ENCODE measurements at regions not wholly inside any gene's neighbourhood (a gene's known extent, or its start where the extent isn't known, plus 50 kb on each side); places are given as distances from the start of the nearest gene placed in this dataset.
"Not testable (repeated sequence)": the region's sequence is repeated elsewhere in the genome, so short reads cannot be mapped to it uniquely, and the experiment has no call there.

DNA sequence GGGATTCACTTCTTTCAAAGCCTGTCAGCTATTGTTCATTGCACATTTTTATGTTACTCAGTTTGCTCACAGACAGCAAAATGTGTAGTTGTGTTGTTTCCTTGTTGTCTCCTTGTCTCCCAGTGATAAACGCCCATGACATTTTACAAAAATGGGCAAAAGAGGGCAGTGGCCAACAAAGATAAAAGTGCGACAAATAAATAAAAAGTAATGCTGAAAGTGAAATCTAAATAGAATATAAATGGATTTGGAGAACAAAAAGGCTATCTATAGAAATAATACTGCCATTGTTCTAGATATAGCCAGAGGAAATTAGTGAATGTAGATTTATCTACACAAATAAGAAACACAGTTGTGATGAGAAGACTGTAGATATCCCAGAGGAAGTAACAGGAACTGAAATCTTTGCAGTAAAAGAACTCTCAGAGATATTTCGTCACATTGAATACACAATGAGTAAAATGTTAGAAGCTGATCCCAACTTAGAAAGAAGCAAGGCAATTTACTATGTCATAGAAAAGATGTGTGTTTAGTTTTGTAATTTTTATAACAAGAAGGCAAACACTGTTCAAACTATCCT, 1186.2 kb upstream of the FAM98A start:
- Mint-ChIP-seq H3K4me3 (no peak overlapping the region), H3K27ac (no peak overlapping the region), H3K4me1 (no peaks in the 10 kb centered on the region), H3K36me3 (ENCODE audit: low read depth) (no peaks in the 10 kb centered on the region), H3K9me3 (peaks cover 3% of the 10 kb centered on the region), H3K27me3 (ENCODE audit: low read depth) (no peaks in the 10 kb centered on the region)
- TF ChIP-seq, protein P1, sequence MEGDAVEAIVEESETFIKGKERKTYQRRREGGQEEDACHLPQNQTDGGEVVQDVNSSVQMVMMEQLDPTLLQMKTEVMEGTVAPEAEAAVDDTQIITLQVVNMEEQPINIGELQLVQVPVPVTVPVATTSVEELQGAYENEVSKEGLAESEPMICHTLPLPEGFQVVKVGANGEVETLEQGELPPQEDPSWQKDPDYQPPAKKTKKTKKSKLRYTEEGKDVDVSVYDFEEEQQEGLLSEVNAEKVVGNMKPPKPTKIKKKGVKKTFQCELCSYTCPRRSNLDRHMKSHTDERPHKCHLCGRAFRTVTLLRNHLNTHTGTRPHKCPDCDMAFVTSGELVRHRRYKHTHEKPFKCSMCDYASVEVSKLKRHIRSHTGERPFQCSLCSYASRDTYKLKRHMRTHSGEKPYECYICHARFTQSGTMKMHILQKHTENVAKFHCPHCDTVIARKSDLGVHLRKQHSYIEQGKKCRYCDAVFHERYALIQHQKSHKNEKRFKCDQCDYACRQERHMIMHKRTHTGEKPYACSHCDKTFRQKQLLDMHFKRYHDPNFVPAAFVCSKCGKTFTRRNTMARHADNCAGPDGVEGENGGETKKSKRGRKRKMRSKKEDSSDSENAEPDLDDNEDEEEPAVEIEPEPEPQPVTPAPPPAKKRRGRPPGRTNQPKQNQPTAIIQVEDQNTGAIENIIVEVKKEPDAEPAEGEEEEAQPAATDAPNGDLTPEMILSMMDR (IDR thresholded peaks at IDR 0.05; ENCODE audit: unreplicated experiment in 3 of 3) = no peak

DNA sequence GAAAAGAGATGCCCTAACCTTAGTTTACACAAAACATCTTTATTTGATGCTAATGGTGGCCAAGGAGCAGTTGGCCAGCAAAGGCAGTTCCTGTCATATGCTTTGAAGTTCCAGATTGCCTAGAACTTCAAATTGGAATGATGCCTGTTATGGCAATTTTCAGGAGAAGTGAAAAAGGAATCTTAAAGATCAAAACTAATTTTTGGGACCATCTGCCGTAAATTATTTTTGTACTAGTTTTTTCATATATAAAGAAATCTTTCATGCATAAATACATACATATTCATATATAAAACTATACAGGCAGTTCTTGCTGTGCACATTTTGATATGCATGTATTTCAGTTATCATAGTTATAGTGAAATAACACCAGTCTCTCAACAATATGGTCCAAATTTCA, 1185.6 kb upstream of the FAM98A start:
- TF ChIP-seq, protein P1 (IDR thresholded peaks at IDR 0.05; ENCODE audit: unreplicated experiment in 3 of 3) = no peak
- H3K4me1 Mint-ChIP-seq = no peaks in the 10 kb centered on the region
- no peak overlapping the region for H3K4me3 Mint-ChIP-seq
- H3K27me3 Mint-ChIP-seq (ENCODE audit: low read depth) = no peaks in the 10 kb centered on the region
- H3K27ac Mint-ChIP-seq = no peak overlapping the region
- peaks cover 3% of the 10 kb centered on the region for H3K9me3 Mint-ChIP-seq
- H3K36me3 Mint-ChIP-seq (ENCODE audit: low read depth) = no peaks in the 10 kb centered on the region

DNA sequence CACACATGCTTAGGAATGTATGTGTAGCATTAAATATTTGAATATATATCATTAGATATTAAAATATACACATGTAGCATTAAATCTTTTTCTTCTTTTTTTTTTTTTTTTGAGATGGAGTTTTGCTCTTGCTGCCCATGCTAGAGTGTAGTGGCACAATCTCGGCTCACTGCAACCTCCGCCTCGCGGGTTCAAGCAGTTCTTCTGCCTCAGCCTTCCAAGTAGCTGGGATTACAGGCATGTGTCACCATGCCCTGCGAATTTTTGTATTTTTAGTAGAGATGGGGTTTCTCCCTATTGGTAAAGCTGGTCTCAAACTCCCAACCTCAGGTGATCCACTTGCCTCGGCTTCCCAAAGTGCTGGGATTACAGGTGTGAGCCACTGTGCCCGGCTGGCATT, 1151.6 kb upstream of the FAM98A start:
- H3K27ac Mint-ChIP-seq; H3K36me3 Mint-ChIP-seq (ENCODE audit: low read depth); H3K9me3 Mint-ChIP-seq; H3K4me1 Mint-ChIP-seq; H3K27me3 Mint-ChIP-seq (ENCODE audit: low read depth); H3K4me3 Mint-ChIP-seq: not testable (repeated sequence)

DNA sequence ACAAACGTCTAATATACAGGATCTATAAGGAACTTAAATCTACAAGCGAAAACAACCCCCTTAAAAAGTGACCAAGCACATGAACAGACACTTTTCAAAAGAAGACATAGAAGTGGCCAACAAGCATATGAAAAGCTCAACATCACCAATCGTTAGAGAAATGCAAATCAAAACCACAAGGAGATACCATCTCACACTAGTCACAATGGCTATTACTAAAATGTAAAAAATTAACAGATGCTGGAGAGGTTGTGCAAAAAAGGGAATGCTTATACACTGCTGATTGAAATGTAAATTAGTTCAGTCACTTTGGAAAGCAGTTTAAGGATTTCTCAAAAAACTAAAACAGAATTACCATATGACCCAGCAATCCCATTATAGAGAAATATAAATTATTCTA, 1148.5 kb upstream of the FAM98A start:
- peaks cover 6% of the 10 kb centered on the region for H3K36me3 Mint-ChIP-seq (ENCODE audit: low read depth)
- H3K4me1 Mint-ChIP-seq = no peaks in the 10 kb centered on the region
- H3K27ac Mint-ChIP-seq = no peak overlapping the region
- H3K9me3 Mint-ChIP-seq = no peaks in the 10 kb centered on the region
- no peaks in the 10 kb centered on the region for H3K27me3 Mint-ChIP-seq (ENCODE audit: low read depth)
- no peak overlapping the region for H3K4me3 Mint-ChIP-seq
- TF ChIP-seq, protein P1 (IDR thresholded peaks at IDR 0.05; ENCODE audit: unreplicated experiment in 3 of 3) = no peak

DNA sequence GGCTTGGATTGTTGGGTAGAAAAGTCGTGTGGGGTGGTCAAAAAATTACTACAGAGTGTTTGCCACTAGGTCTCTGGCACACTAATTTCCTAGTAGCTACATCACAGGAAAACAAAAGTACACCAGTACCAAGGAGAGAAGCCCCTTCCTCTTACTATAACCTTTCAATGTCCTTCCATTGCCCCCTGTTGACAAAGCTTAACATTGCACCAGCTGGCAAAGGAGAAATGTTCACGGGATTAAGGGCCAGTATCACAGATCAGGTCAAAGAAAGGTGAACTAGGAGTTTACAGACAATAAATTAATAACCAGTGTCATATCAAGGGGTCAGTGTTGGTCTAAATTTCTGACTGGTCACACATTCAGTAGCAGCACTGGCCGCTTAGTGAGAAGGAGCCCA, 1139.6 kb upstream of the FAM98A start:
- no peak overlapping the region for H3K4me3 Mint-ChIP-seq
- H3K4me1 Mint-ChIP-seq = no peaks in the 10 kb centered on the region
- peak overlapping the region in 1 of 3 experiments; percentile 44 for H3K27ac Mint-ChIP-seq
- TF ChIP-seq, protein P1 (IDR thresholded peaks at IDR 0.05; ENCODE audit: unreplicated experiment in 3 of 3) = peak in 2 of 3 experiments; percentile 23 to 51
- no peaks in the 10 kb centered on the region for H3K36me3 Mint-ChIP-seq (ENCODE audit: low read depth)
- H3K27me3 Mint-ChIP-seq (ENCODE audit: low read depth) = no peaks in the 10 kb centered on the region
- H3K9me3 Mint-ChIP-seq = no peaks in the 10 kb centered on the region

DNA sequence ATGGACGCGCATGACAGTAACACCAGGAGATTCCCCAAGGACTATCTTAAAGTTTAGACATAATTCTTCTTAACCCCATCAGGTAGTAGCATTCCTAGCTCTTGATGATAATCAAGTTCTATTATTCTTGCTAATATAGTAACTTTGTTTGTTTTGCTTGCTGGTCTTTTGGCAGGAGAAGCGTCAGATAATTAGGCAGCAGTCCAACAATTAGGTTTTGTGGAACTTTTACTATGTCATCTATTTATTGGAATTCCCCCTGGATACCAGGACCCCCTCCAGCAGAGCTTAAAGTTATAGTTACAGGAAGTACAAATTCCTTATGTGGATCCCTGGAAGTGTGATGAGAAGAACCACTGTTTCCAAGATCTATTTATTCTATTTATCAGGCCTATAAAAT, 1138.0 kb upstream of the FAM98A start:
- TF ChIP-seq, protein P1 (IDR thresholded peaks at IDR 0.05; ENCODE audit: unreplicated experiment in 3 of 3) = no peak
- Mint-ChIP-seq H3K4me3 (no peak overlapping the region), H3K27ac (no peak overlapping the region), H3K4me1 (no peaks in the 10 kb centered on the region), H3K27me3 (ENCODE audit: low read depth) (no peaks in the 10 kb centered on the region), H3K9me3 (no peaks in the 10 kb centered on the region), H3K36me3 (ENCODE audit: low read depth) (no peaks in the 10 kb centered on the region)

Data from nephron (organoid).